Progenitor cell of endocrine pancreas (in vitro differentiated cells): ENCODE measurements at regions not wholly inside any gene's neighbourhood (a gene's known extent, or its start where the extent isn't known, plus 50 kb on each side); places are given as distances from the start of the nearest gene placed in this dataset.
A peak's percentile ranks its signal among the peaks of the same experiment; 100 is the strongest.

Experiments used
- DNase-seq: peaks from one replicate; pipeline ENCODE4 v3.0.0; 2021; ENCODE audit warnings: low spot score; ENCODE audit not compliant: unreplicated experiment
- H3K27ac Mint-ChIP-seq: 2 replicates; pipeline ENCODE4 v1.8.0; 2021; ENCODE audit warnings: mild to moderate bottlenecking, moderate library complexity, mixed read lengths
- H3K27me3 Mint-ChIP-seq: 2 replicates; pipeline ENCODE4 v1.8.0; 2021; ENCODE audit warnings: mixed read lengths
- H3K36me3 Mint-ChIP-seq: 2 replicates; pipeline ENCODE4 v1.8.0; 2022; ENCODE audit warnings: mixed read lengths; ENCODE audit not compliant: insufficient read depth
- H3K4me1 Mint-ChIP-seq: 2 replicates; pipeline ENCODE4 v1.8.0; 2021; ENCODE audit warnings: low read depth, mixed read lengths
- H3K4me3 Mint-ChIP-seq: 2 replicates; pipeline ENCODE4 v1.8.0; 2021; ENCODE audit warnings: low read depth, mild to moderate bottlenecking, moderate library complexity, mixed read lengths
- H3K9me3 Mint-ChIP-seq: 2 replicates; pipeline ENCODE4 v1.8.0; 2021; ENCODE audit warnings: low read depth, mixed read lengths
- CTCF ChIP-seq: fragments of 200-600 bp; sonication (generic); IDR thresholded peaks from one replicate; pipeline ENCODE4 v1.5.0; 2021; ENCODE audit warnings: antibody characterized with exemption, mild to moderate bottlenecking; ENCODE audit not compliant: unreplicated experiment

GRCh38 chr10:131569851-131570715, 258.6 kb upstream of the TCERG1L start:
- Mint-ChIP-seq H3K27me3 (peaks cover 8% of the 10 kb centered on the region), H3K4me1 (peaks cover 5% of the 10 kb centered on the region), H3K36me3 (no peaks in the 10 kb centered on the region), H3K9me3 (peaks cover 6% of the 10 kb centered on the region), H3K27ac (no peak overlapping the region), H3K4me3 (no peak overlapping the region)
- TF ChIP-seq CTCF = peak; percentile 50
- no peak for DNase-seq

- peaks cover 5% of the 10 kb centered on the region for H3K4me1 Mint-ChIP-seq
- H3K27me3 Mint-ChIP-seq = peaks cover 12% of the 10 kb centered on the region
- no peak overlapping the region for H3K4me3 Mint-ChIP-seq
- no peak overlapping the region for H3K27ac Mint-ChIP-seq
- no peak for DNase-seq
- H3K9me3 Mint-ChIP-seq = peaks cover 3% of the 10 kb centered on the region
- TF ChIP-seq CTCF = no peak
- no peaks in the 10 kb centered on the region for H3K36me3 Mint-ChIP-seq
Observed at GRCh38 chr10:131570716-131571307, 259.3 kb upstream of the TCERG1L start.

GRCh38 chr10:131571346-131571745, 259.8 kb upstream of the TCERG1L start:
- Mint-ChIP-seq H3K36me3 (no peaks in the 10 kb centered on the region), H3K4me1 (peaks cover 5% of the 10 kb centered on the region), H3K4me3 (no peak overlapping the region), H3K9me3 (no peaks in the 10 kb centered on the region), H3K27ac (no peak overlapping the region), H3K27me3 (peaks cover 10% of the 10 kb centered on the region)
- peak; percentile 1 for DNase-seq
- no peak for TF ChIP-seq CTCF

DNA sequence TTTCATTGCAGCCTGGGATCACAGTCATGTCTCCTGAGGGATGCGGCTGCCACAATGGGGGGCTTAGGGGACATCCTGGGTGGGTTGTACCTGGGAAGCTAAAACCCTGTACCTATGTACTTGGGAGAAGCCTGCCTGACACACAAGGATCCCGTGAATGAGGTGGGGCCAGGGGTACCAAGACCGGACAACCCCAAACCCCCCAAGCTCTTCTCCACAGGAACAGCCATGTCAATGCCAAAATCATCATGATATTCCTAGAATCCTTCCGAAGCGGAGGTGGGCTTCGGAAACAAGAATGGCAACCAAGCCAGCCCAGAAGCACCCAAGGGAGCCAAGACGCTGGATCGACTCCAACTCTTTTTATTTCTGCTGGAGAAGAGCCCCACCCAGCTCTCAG, 260.3 kb upstream of the TCERG1L start:
- no peak for TF ChIP-seq CTCF
- H3K4me3 Mint-ChIP-seq = no peak overlapping the region
- H3K27me3 Mint-ChIP-seq = peaks cover 6% of the 10 kb centered on the region
- no peak overlapping the region for H3K27ac Mint-ChIP-seq
- peak; percentile 3 for DNase-seq
- H3K4me1 Mint-ChIP-seq = peaks cover 5% of the 10 kb centered on the region
- H3K36me3 Mint-ChIP-seq = no peaks in the 10 kb centered on the region
- no peaks in the 10 kb centered on the region for H3K9me3 Mint-ChIP-seq

GRCh38 chr10:131573256-131573655, 261.7 kb upstream of the TCERG1L start:
- Mint-ChIP-seq H3K27me3 (peaks cover 8% of the 10 kb centered on the region), H3K9me3 (no peaks in the 10 kb centered on the region), H3K4me3 (no peak overlapping the region), H3K4me1 (peaks cover 5% of the 10 kb centered on the region), H3K36me3 (no peaks in the 10 kb centered on the region), H3K27ac (no peak overlapping the region)
- no peak for TF ChIP-seq CTCF
- peak; percentile 2 for DNase-seq
